Keratinocyte (primary cell): ENCODE measurements at regions not wholly inside any gene's neighbourhood (a gene's known extent, or its start where the extent isn't known, plus 50 kb on each side); places are given as distances from the start of the nearest gene placed in this dataset.

Experiments used
- DNase-seq: peaks from one replicate; pipeline ENCODE4 v3.0.0-alpha.2; 2011; ENCODE audit warnings: low read depth, missing footprints, low spot score
- FAIRE-seq: peaks from 2 replicates; lab custom pipeline; 2011; peaks lifted over from hg19 to GRCh38; lab: Jason Lieb, UNC
- H2AFZ ChIP-seq: 2 replicates; pipeline ENCODE4 v1.6.0; 2012; ENCODE audit warnings: low read length, control low read depth, inconsistent platforms; ENCODE audit not compliant: control insufficient read depth
- H3K27ac ChIP-seq: 2 replicates; pipeline ENCODE4 v1.5.1; 2011; ENCODE audit warnings: low read length; ENCODE audit not compliant: control insufficient read depth, insufficient read depth
- H3K27me3 ChIP-seq: 3 replicates; pipeline ENCODE4 v1.6.0; 2011; ENCODE audit warnings: low read length; ENCODE audit not compliant: control insufficient read depth, insufficient read depth; ENCODE audit errors: extremely low read depth
- H3K36me3 ChIP-seq, 2 experiments: 2 replicates in 1 of 2; 3 replicates in 1 of 2; pipeline ENCODE4 v1.5.1; 2011; ENCODE audit warnings: low read length in 2 of 2, mild to moderate bottlenecking in 1 of 2; ENCODE audit not compliant: control insufficient read depth in 2 of 2, insufficient read depth in 2 of 2; ENCODE audit errors: extremely low read depth in 1 of 2
- H3K4me1 ChIP-seq: 3 replicates; pipeline ENCODE4 v1.5.1; 2011; ENCODE audit warnings: low read length; ENCODE audit not compliant: control insufficient read depth, insufficient read depth; ENCODE audit errors: extremely low read depth
- H3K4me2 ChIP-seq: 3 replicates; pipeline ENCODE4 v1.6.0; 2011; ENCODE audit warnings: low read depth, low read length; ENCODE audit not compliant: control insufficient read depth, insufficient read depth; ENCODE audit errors: extremely low read depth
- H3K4me3 ChIP-seq, 3 experiments: fragments of 200-600 bp in 1 of 3; sonication (generic) in 1 of 3; 2 replicates in 2 of 3; 3 replicates in 1 of 3; pipeline ENCODE4 v1.5.1; 2011 to 2016; ENCODE audit warnings: low read length in 3 of 3, mild to moderate bottlenecking in 3 of 3, control low read depth in 2 of 3, inconsistent platforms in 1 of 3, low read depth in 1 of 3, mixed read lengths in 1 of 3, mixed run types in 1 of 3, moderate library complexity in 1 of 3; ENCODE audit not compliant: control insufficient read depth in 2 of 3, insufficient read depth in 2 of 3; ENCODE audit errors: extremely low read depth in 1 of 3
- H3K79me2 ChIP-seq: 2 replicates; pipeline ENCODE4 v1.6.0; 2012; ENCODE audit warnings: low read length; ENCODE audit not compliant: control insufficient read depth, insufficient read depth
- H3K9ac ChIP-seq: 3 replicates; pipeline ENCODE4 v1.6.0; 2011; ENCODE audit warnings: low read length; ENCODE audit not compliant: control insufficient read depth, insufficient read depth; ENCODE audit errors: extremely low read depth
- H3K9me1 ChIP-seq: 3 replicates; pipeline ENCODE4 v1.6.0; 2011; ENCODE audit warnings: low read length; ENCODE audit not compliant: control insufficient read depth, insufficient read depth; ENCODE audit errors: extremely low read depth
- H3K9me3 ChIP-seq: 2 replicates; pipeline ENCODE4 v1.5.1; 2012; ENCODE audit warnings: low read depth, low read length; ENCODE audit not compliant: control insufficient read depth
- H4K20me1 ChIP-seq: 3 replicates; pipeline ENCODE4 v1.6.0; 2011; ENCODE audit warnings: low read length; ENCODE audit not compliant: control insufficient read depth, insufficient read depth; ENCODE audit errors: extremely low read depth
- CTCF ChIP-seq, 3 experiments: IDR thresholded peaks in 1 of 3; conservative IDR thresholded peaks in 1 of 3; optimal IDR thresholded peaks in 1 of 3; 2 replicates in 2 of 3; 3 replicates in 1 of 3; pipeline versions ENCODE3 to v1.5.1; 2011; ENCODE audit warnings: low read length in 3 of 3, mild to moderate bottlenecking in 3 of 3, moderate library complexity in 2 of 3, control low read depth in 1 of 3, inconsistent platforms in 1 of 3; ENCODE audit not compliant: insufficient read depth in 2 of 3; ENCODE audit errors: extremely low read depth in 1 of 3
- EZH2 ChIP-seq: IDR thresholded peaks from one replicate; pipeline ENCODE4 v1.6.1; 2012; ENCODE audit warnings: inconsistent platforms, mild to moderate bottlenecking, low read length, moderate library complexity
- dilution Hi-C: fragments of 300-500 bp; cut with MboI; formaldehyde crosslinking; loops from one replicate; pipeline ENCODE4 v1.7.0; 2020; ENCODE audit warnings: low sequenced_read_pairs; ENCODE audit not compliant: extremely low pct_ligation_motif_present

GRCh38 chr6:55679503-55679902 is 100.5 kb upstream of the HMGCLL1 start:
- Histone ChIP-seq H3K4me3 (no peak overlapping the region), H3K9ac (no peak overlapping the region), H3K27me3 (no peaks in the 10 kb centered on the region), H3K9me3 (no peaks in the 10 kb centered on the region), H3K27ac (no peak overlapping the region), H3K4me1 (no peaks in the 10 kb centered on the region), H3K9me1 (no peaks in the 10 kb centered on the region), H3K4me2 (no peak overlapping the region), H3K36me3 (no peaks in the 10 kb centered on the region), H2AFZ (no peak overlapping the region), H3K79me2 (no peaks in the 10 kb centered on the region), H4K20me1 (no peaks in the 10 kb centered on the region)
- no peak for TF ChIP-seq EZH2
- no peak for TF ChIP-seq CTCF (optimal IDR thresholded peaks at IDR 0.05 in 1 of 3, IDR thresholded peaks at IDR 0.05 in 1 of 3, conservative IDR thresholded peaks at IDR 0.05 in 1 of 3; ENCODE audit: extremely low read depth in 1 of 3, insufficient read depth in 2 of 3, low read length in 3 of 3)
- DNase-seq (no peak), FAIRE-seq (no peak)
- dilution Hi-C loops: no loop called here

GRCh38 chr6:55678330-55679224 is 99.6 kb upstream of the HMGCLL1 start:
- H4K20me1 ChIP-seq: no peaks in the 10 kb centered on the region
- TF ChIP-seq CTCF (optimal IDR thresholded peaks at IDR 0.05 in 1 of 3, IDR thresholded peaks at IDR 0.05 in 1 of 3, conservative IDR thresholded peaks at IDR 0.05 in 1 of 3; ENCODE audit: extremely low read depth in 1 of 3, insufficient read depth in 2 of 3, low read length in 3 of 3) (no peak), EZH2 (no peak)
- no peak overlapping the region for H3K9ac ChIP-seq
- dilution Hi-C loops: no loop called here
- H3K9me3 ChIP-seq: no peaks in the 10 kb centered on the region
- no peak for FAIRE-seq
- H3K4me2 ChIP-seq: no peak overlapping the region
- no peaks in the 10 kb centered on the region for H3K4me1 ChIP-seq
- H2AFZ ChIP-seq: no peak overlapping the region
- DNase-seq: no peak
- no peaks in the 10 kb centered on the region for H3K27me3 ChIP-seq
- no peak overlapping the region for H3K27ac ChIP-seq
- no peak overlapping the region for H3K4me3 ChIP-seq
- H3K79me2 ChIP-seq: no peaks in the 10 kb centered on the region
- H3K36me3 ChIP-seq: no peaks in the 10 kb centered on the region
- H3K9me1 ChIP-seq: no peaks in the 10 kb centered on the region
